GM23248 (cell line): ENCODE measurements at regions not wholly inside any gene's neighbourhood (a gene's known extent, or its start where the extent isn't known, plus 50 kb on each side); places are given as distances from the start of the nearest gene placed in this dataset.

Source experiments
- EZH2 ChIP-seq: fragments of 200-600 bp; sonication (generic); IDR thresholded peaks from 2 replicates; pipeline ENCODE4 v1.6.1; 2018; ENCODE audit warnings: antibody characterized with exemption, mild to moderate bottlenecking; ENCODE audit not compliant: insufficient read depth, poor library complexity, severe bottlenecking
- EZH2phosphoT487 ChIP-seq: fragments of 200-600 bp; sonication (generic); IDR thresholded peaks from 2 replicates; pipeline ENCODE4 v1.6.1; 2018; ENCODE audit warnings: antibody characterized with exemption, moderate library complexity, mild to moderate bottlenecking, low read depth; ENCODE audit not compliant: insufficient read depth

DNA sequence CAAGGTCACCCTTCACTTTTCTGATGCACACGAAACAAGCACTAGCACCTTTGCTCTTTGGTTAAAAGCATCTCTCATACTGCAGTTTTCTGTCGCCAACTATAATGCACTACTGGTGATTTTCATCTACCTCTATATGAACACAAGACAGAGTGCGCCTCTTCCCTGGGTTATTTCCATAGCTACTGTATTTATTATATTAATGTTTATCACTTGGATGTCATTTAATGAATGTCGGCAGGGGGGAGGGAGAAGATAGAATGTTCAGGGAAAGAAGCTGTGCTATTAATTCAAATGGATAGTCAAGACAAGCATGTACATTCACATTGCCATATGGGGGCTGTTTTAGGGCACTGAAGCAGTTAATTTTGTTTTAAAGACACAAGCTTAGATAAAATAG is 174.1 kb upstream of the SAMSN1 start:
- TF ChIP-seq EZH2 (no peak), EZH2phosphoT487 (no peak)
